Ramos (cell line): ENCODE measurements at regions not wholly inside any gene's neighbourhood (a gene's known extent, or its start where the extent isn't known, plus 50 kb on each side); places are given as distances from the start of the nearest gene placed in this dataset.

Source experiments
- in situ Hi-C: fragments of 300-500 bp; cut with MboI; formaldehyde crosslinking; loops from one replicate; pipeline ENCODE4 v1.14.3; 2022; ENCODE audit warnings: low sequenced_read_pairs; ENCODE audit not compliant: unreplicated experiment

DNA sequence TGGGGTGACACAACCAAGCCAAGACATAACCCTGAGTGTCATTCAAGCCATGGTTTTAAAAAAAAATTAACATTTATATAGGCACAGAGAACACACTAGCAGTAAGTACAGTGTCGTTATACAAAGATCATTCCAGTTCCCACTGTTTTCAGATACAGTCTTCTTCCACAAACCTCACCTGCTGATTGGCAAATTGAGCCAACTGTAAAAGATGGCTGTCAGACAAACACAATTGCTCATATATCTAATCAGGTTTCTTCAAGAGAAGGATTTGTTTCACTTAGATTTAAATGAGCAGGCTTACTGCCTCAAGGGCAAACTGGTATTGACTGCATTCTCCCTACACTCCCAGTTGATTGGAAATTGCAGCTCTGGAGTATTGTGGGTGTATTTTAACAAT lies 308.9 kb downstream of the RBM26 start:
- in situ Hi-C loops, result no loop called here

DNA sequence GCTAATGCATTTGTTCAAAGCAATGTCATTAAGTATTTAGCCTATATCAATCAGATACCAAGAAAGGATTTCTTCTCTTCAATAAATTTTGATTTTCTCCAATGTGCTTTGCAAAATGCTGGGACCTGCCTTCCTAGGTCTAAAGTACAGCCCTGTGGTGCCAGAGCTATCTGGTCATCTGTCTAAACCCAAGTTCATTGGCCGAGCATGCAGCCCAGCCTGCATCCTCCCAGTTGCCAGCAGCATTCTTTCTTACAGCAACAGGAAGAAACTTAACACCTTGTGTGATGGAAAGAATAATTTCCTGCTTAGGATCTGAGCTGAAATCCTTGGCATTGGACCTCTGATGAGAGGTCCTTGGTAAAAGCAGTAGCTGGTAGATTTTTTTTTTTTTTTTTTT lies 310.0 kb downstream of the RBM26 start:
- in situ Hi-C loops, result no loop called here

GRCh38 chr13:79090552-79091124 lies 315.4 kb downstream of the RBM26 start:
- in situ Hi-C loops, result no loop called here

- in situ Hi-C loops, result no loop called here
These were observed 321.1 kb downstream of the RBM26 start for GRCh38 chr13:79084802-79085424.

DNA sequence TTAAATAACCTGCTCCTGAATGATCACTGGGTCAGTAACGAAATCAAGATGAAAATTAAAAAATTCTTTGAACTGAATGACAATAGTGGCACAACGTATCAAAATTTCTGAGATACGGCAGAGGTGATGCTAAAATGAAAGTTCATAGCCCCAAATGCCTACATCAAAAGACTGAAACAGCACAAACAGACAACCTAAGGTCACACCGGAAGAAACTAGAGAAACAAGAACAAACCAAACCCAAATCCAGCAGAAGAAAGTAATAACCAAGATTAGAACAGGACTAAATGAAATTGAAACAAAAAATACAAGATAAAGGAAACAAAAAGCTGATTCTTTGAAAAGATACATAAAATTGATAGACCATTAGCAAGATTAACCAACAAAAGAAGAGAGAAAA lies 324.1 kb downstream of the RBM26 start:
- in situ Hi-C loops, result no loop called here

GRCh38 chr13:79079351-79079839 lies 326.7 kb downstream of the RBM26 start:
- in situ Hi-C loops, result no loop called here

- in situ Hi-C loops, result no loop called here
These were observed 330.4 kb downstream of the RBM26 start for GRCh38 chr13:79075703-79076102.

- in situ Hi-C loops, result no loop called here
These were observed 335.6 kb downstream of the RBM26 start for GRCh38 chr13:79070343-79070974.

DNA sequence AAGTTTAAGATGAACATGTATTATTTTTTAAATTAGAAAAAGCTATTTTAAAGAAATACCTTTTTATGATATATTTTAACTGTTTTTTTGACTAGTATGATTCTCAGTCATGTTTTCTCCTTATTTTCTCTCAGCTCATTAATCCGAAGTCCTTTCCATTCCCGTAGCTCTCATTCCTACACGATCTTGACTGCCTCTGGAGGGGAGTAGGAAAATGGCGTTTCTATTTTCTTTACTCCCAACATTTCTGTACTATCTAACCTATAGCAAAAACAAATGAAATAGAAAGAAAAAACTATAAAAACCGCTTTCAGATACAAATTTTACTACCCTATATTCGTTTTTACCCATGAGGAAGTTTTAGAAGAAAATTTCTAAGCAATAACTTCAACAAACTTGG lies 343.8 kb downstream of the RBM26 start:
- in situ Hi-C loops, result no loop called here

DNA sequence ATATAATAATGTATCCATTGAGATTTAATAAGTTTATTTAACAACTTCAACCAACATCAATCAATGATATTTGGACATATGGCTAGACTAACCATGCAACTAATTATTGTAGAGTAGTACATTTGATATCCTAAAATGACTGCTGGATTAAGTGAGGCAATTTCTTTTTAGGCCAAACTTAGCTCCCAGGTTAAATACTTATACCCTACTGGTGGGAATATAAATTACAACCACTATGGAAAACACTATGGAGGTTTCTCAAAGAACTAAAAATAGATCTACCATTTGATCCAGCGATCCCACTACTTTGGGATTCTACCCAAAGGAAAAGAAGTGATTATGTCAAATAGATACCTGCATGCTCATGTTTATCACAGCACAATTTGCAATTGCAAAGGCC lies 345.8 kb downstream of the RBM26 start:
- in situ Hi-C loops, result no loop called here

- in situ Hi-C loops, result loop anchor here (10.0 kb wide), 1 partner anchor 62 kb away; no protein-coding TSS in a partner anchor
These were observed 349.3 kb downstream of the RBM26 start for GRCh38 chr13:79056706-79057105.

GRCh38 chr13:79051472-79051871 lies 354.6 kb downstream of the RBM26 start:
- in situ Hi-C loops, result loop anchor here (10.0 kb wide), 1 partner anchor 57 kb away; no protein-coding TSS in a partner anchor

DNA sequence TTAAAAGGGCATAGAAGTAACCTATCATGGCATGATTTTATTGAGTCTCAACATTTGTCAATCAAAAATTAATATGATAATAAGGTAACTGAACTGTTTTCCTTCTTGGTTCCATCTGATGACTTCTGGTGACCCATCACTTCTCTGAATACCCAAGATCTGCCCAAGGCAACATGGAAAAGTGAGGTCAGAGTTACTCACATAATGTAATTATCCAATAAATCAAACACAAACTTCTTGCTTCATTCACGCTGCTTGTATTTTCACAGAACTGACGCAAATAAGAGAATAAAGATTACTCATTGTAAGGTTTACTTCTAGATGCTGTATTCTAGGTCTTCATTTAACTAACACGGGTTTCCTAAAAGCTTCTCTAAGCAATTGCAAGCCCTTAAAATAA lies 361.6 kb downstream of the RBM26 start:
- in situ Hi-C loops, result no loop called here

DNA sequence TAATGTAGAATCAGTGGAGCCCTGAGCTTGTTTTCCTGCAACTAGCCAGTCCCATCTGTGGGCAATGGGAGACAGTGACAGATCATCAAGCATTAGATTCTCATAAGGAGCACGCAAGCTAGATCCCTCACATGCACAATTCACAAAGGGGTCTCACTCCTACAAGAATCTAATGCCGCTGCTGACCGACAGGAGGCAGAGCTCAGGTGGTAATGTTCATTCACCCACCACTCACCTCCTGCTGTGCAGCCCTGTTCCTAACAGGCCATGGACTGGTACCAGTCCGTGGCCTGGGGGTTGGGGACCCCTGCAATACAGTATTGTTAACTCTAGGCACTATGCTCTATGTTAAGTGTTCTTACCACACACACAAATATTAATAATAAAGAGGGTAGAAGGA lies 362.8 kb downstream of the RBM26 start:
- in situ Hi-C loops, result no loop called here

DNA sequence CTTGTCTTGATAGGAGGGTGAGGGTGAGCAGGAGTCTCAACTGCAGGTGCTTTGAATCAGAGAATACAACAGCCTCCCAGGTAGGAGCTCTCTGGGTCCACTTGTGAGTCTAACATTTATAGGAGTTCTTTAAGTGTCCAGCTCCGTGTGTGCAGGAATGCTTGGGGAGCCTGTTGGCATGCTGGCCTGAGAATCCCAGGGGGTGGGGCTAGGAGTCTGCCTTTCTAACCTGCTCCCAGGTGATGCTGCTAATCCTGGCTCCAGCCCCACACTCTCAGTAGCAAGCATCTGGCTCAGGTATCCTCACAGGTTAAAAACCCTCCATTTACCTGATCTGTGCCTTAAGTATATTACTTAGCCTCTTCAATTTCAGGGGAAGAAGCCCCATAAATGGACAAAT lies 368.9 kb downstream of the RBM26 start:
- in situ Hi-C loops, result no loop called here

- in situ Hi-C loops, result no loop called here
These were observed 371.7 kb downstream of the RBM26 start for GRCh38 chr13:79034341-79034740.

- in situ Hi-C loops, result no loop called here
These were observed 371.6 kb upstream of the OBI1 start for GRCh38 chr13:79030513-79030912.

- in situ Hi-C loops, result no loop called here
These were observed 359.2 kb upstream of the OBI1 start for GRCh38 chr13:79018166-79018565.

- in situ Hi-C loops, result no loop called here
These were observed 352.2 kb upstream of the OBI1 start for GRCh38 chr13:79011179-79011578.

- in situ Hi-C loops, result no loop called here
These were observed 345.3 kb upstream of the OBI1 start for GRCh38 chr13:79003989-79004898.

GRCh38 chr13:78999494-78999893 lies 340.5 kb upstream of the OBI1 start:
- in situ Hi-C loops, result loop anchor here (10.0 kb wide), 1 partner anchor 55 kb away; no protein-coding TSS in a partner anchor
